CD14-positive monocyte (primary cell): ENCODE measurements at regions not wholly inside any gene's neighbourhood (a gene's known extent, or its start where the extent isn't known, plus 50 kb on each side); places are given as distances from the start of the nearest gene placed in this dataset.

Experiments
- DNase-seq, 3 donors: peaks; one replicate each; pipeline ENCODE4 v3.0.0-alpha.2; 2011 to 2022
- H2AFZ ChIP-seq: 2 replicates; pipeline ENCODE4 v1.6.0; 2012; ENCODE audit warnings: mild to moderate bottlenecking, low read depth, low read length, inconsistent platforms; ENCODE audit not compliant: insufficient read depth, poor library complexity, severe bottlenecking
- H3K27ac ChIP-seq, 2 donors: 1 replicate in 1 of 2; 2 replicates in 1 of 2; pipeline ENCODE4 v1.5.1; 2012 to 2013; ENCODE audit warnings: low read length in 2 of 2, control low read depth in 1 of 2, inconsistent platforms in 1 of 2, low read depth in 1 of 2, mild to moderate bottlenecking in 1 of 2
- H3K27me3 ChIP-seq, 2 donors: one replicate each; pipeline versions ENCODE4 v1.6.0 to v1.6.1; 2011 to 2013; ENCODE audit warnings: low read length in 2 of 2; ENCODE audit not compliant: control insufficient read depth in 2 of 2, insufficient read depth in 2 of 2
- H3K36me3 ChIP-seq, 2 donors: replicated peaks in 1 of 2; 1 replicate in 1 of 2; 2 replicates in 1 of 2; pipeline versions ENCODE4 v1.5.1 to v1.6.1; 2012 to 2013; ENCODE audit warnings: low read length in 2 of 2, control low read depth in 1 of 2, inconsistent platforms in 1 of 2, mild to moderate bottlenecking in 1 of 2; ENCODE audit not compliant: insufficient read depth in 2 of 2, control insufficient read depth in 1 of 2
- H3K4me1 ChIP-seq, 2 donors: 1 replicate in 1 of 2; 2 replicates in 1 of 2; pipeline versions ENCODE4 v1.5.1 to v1.6.1; 2012 to 2013; ENCODE audit warnings: low read length in 2 of 2, control low read depth in 1 of 2, inconsistent platforms in 1 of 2, mild to moderate bottlenecking in 1 of 2, moderate library complexity in 1 of 2; ENCODE audit not compliant: insufficient read depth in 2 of 2, control insufficient read depth in 1 of 2
- H3K4me2 ChIP-seq: replicated peaks from 2 replicates; pipeline ENCODE3; 2012; ENCODE audit warnings: low read length, moderate library complexity, mild to moderate bottlenecking; ENCODE audit not compliant: poor library complexity, severe bottlenecking; ENCODE audit errors: extremely low read depth
- H3K4me3 ChIP-seq, 3 experiments: fragments of 200-600 bp in 1 of 3; sonication (generic) in 1 of 3; replicated peaks in 1 of 3; 1 replicate in 2 of 3; 2 replicates in 1 of 3; pipeline ENCODE4 v1.5.1; 2011 to 2013; ENCODE audit warnings: low read length in 3 of 3, mild to moderate bottlenecking in 3 of 3, control low read depth in 2 of 3, low read depth in 2 of 3, inconsistent platforms in 1 of 3, moderate library complexity in 1 of 3
- H3K79me2 ChIP-seq: 2 replicates; pipeline ENCODE4 v1.6.0; 2012; ENCODE audit warnings: mild to moderate bottlenecking, control low read depth, inconsistent platforms, low read length, moderate library complexity; ENCODE audit not compliant: insufficient read depth
- H3K9ac ChIP-seq: 2 replicates; pipeline ENCODE4 v1.6.0; 2017; ENCODE audit warnings: low read length, mild to moderate bottlenecking; ENCODE audit not compliant: insufficient read depth, poor library complexity, severe bottlenecking
- H3K9me3 ChIP-seq, 2 donors: replicated peaks in 1 of 2; 1 replicate in 1 of 2; 2 replicates in 1 of 2; pipeline versions ENCODE4 v1.5.1 to v1.6.1; 2012 to 2013; ENCODE audit warnings: low read length in 2 of 2, control low read depth in 1 of 2; ENCODE audit not compliant: control insufficient read depth in 1 of 2, insufficient read depth in 1 of 2
- H4K20me1 ChIP-seq: 2 replicates; pipeline ENCODE4 v1.6.0; 2012; ENCODE audit warnings: mild to moderate bottlenecking, low read length, control low read depth, moderate library complexity; ENCODE audit not compliant: insufficient read depth
- H3K27ac Mint-ChIP-seq, 7 donors: one replicate each; pipeline ENCODE4 v1.8.0; 2020; ENCODE audit warnings: mild to moderate bottlenecking in 7 of 7, mixed read lengths in 7 of 7, moderate library complexity in 6 of 7, inconsistent platforms in 2 of 7
- H3K27me3 Mint-ChIP-seq, 3 donors: one replicate each; pipeline ENCODE4 v1.8.0; 2021 to 2022; ENCODE audit warnings: low read depth in 3 of 3, mild to moderate bottlenecking in 3 of 3, mixed read lengths in 3 of 3, moderate library complexity in 3 of 3, inconsistent platforms in 1 of 3
- H3K36me3 Mint-ChIP-seq, 2 donors: one replicate each; pipeline ENCODE4 v1.8.0; 2020; ENCODE audit warnings: mixed read lengths in 2 of 2, inconsistent platforms in 1 of 2, mild to moderate bottlenecking in 1 of 2
- H3K4me1 Mint-ChIP-seq: one replicate; pipeline ENCODE4 v1.8.0; 2020; ENCODE audit warnings: mild to moderate bottlenecking, mixed read lengths
- H3K4me3 Mint-ChIP-seq, 2 donors: one replicate each; pipeline ENCODE4 v1.8.0; 2020; ENCODE audit warnings: mild to moderate bottlenecking in 2 of 2, mixed read lengths in 2 of 2, moderate library complexity in 1 of 2
- H3K9me3 Mint-ChIP-seq, 7 donors: one replicate each; pipeline ENCODE4 v1.8.0; 2020 to 2022; ENCODE audit warnings: mixed read lengths in 7 of 7, mild to moderate bottlenecking in 6 of 7, moderate library complexity in 6 of 7, inconsistent platforms in 2 of 7
- WGBS: methylation state at CpG from one replicate; pipeline ENCODE4 v1.1.5; 2013; ENCODE audit warnings: missing lambda C conversion rate; ENCODE audit not compliant: insufficient coverage; 5-methylcytosine and 5-hydroxymethylcytosine counted together
- intact Hi-C, 2 donors: fragments of 100-400 bp; cut with micrococcal nuclease; formaldehyde crosslinking; loops; one replicate each; pipeline versions ENCODE4 v1.15.0 to v1.15.1; 2023
- TF ChIP-seq, protein P1 (sequence below): fragments of 200-600 bp; IDR thresholded peaks from one replicate; pipeline ENCODE4 v1.8.0; 2022; ENCODE audit warnings: antibody characterized with exemption, mild to moderate bottlenecking

DNA sequence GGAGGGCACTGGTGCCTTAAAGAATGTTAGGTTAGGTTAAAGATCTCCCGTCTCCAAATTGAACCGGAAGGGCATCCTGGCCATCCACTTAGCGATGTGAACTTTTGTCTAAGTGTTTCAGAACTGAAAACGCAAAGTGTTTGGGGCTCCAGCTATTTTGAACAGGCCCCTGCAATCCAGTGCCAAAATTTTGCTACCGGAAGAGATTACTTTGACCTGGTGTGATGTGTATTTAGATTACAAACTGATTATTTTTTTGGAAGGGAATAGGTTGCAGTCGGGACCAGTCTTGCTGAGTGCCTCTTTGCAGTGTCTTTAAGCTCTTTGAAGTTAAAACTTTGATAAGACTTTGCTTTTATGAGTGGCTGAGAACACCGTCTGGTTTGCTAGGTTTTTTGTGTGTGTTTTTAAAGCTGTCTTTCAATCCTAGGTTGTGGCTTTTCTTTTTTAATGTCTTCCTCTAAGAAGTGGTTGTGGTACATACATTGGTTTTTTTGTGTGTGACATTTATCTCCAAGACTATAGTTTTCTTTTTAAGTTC, 179.6 kb downstream of the OR4M2 start:
- 83% methylated on average over 7 of the region's 7 CpGs for WGBS
- Mint-ChIP-seq H3K27me3 (peaks cover 13 to 37% (median 24%) of the 10 kb centered on the region in 3 donors), H3K36me3 (no peaks in the 10 kb centered on the region), H3K4me3 (no peak overlapping the region), H3K27ac (no peak overlapping the region), H3K4me1 (peaks cover 8% of the 10 kb centered on the region), H3K9me3 (peaks cover 15 to 19% (median 19%) of the 10 kb centered on the region in 7 donors)
- TF ChIP-seq, protein P1, sequence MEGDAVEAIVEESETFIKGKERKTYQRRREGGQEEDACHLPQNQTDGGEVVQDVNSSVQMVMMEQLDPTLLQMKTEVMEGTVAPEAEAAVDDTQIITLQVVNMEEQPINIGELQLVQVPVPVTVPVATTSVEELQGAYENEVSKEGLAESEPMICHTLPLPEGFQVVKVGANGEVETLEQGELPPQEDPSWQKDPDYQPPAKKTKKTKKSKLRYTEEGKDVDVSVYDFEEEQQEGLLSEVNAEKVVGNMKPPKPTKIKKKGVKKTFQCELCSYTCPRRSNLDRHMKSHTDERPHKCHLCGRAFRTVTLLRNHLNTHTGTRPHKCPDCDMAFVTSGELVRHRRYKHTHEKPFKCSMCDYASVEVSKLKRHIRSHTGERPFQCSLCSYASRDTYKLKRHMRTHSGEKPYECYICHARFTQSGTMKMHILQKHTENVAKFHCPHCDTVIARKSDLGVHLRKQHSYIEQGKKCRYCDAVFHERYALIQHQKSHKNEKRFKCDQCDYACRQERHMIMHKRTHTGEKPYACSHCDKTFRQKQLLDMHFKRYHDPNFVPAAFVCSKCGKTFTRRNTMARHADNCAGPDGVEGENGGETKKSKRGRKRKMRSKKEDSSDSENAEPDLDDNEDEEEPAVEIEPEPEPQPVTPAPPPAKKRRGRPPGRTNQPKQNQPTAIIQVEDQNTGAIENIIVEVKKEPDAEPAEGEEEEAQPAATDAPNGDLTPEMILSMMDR = no peak
- no peak overlapping the region for H3K9ac ChIP-seq
- no peaks in the 10 kb centered on the region for H4K20me1 ChIP-seq
- H3K27me3 ChIP-seq = peaks cover 0 to 17% of the 10 kb centered on the region in 2 donors
- no peak overlapping the region for H3K4me3 ChIP-seq
- H3K36me3 ChIP-seq = no peaks in the 10 kb centered on the region
- no peak overlapping the region for H3K27ac ChIP-seq
- H3K4me2 ChIP-seq = no peak overlapping the region
- H3K9me3 ChIP-seq = peaks cover 0 to 24% of the 10 kb centered on the region in 2 donors
- intact Hi-C loops = no loop called here
- peaks cover 14 to 15% of the 10 kb centered on the region in 2 donors for H3K4me1 ChIP-seq
- H2AFZ ChIP-seq = no peak overlapping the region
- H3K79me2 ChIP-seq = no peaks in the 10 kb centered on the region
- DNase-seq = no peak

DNA sequence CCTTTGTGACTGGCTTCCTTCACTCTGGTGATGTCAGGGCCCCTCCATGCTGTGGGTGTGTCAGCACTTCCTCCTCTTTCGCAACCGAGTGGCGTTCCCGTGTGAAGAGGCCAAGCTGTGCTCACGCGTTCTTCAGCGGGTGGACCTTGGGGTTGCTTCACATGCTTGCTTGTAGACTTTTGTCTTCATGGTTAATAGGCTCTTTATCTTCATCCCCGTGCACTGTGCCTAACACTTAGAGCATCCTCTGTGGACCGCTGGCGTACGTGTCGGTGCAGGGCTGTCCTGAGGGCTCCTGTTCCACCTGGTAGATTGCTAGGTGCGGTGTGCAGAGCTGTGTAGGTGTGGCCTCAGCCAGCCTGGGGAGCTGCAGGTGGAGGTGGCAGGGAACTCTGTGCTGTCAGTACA, 182.3 kb downstream of the OR4M2 start:
- peaks cover 0 to 13% of the 10 kb centered on the region in 2 donors for H3K9me3 ChIP-seq
- H3K4me1 ChIP-seq = peaks cover 14 to 15% of the 10 kb centered on the region in 2 donors
- TF ChIP-seq, protein P1 = no peak
- H3K27ac Mint-ChIP-seq = no peak overlapping the region
- H3K36me3 ChIP-seq = no peaks in the 10 kb centered on the region
- peaks cover 6 to 9% (median 9%) of the 10 kb centered on the region in 7 donors for H3K9me3 Mint-ChIP-seq
- peak overlapping the region; percentile 41 to 42 for H3K27ac ChIP-seq
- H4K20me1 ChIP-seq = no peaks in the 10 kb centered on the region
- H3K4me3 ChIP-seq = peak overlapping the region in 1 of 3 experiments; percentile 23
- H3K4me1 Mint-ChIP-seq = peaks cover 4% of the 10 kb centered on the region
- intact Hi-C loops = no loop called here
- no peak overlapping the region for H3K4me3 Mint-ChIP-seq
- peak overlapping the region; percentile 17 for H3K4me2 ChIP-seq
- no peaks in the 10 kb centered on the region for H3K79me2 ChIP-seq
- peak; percentile 81 to 98 (median 95) for DNase-seq
- peaks cover 0 to 2% of the 10 kb centered on the region in 2 donors for H3K27me3 ChIP-seq
- H3K9ac ChIP-seq = peak overlapping the region; percentile 23
- peak overlapping the region; percentile 13 for H2AFZ ChIP-seq
- peaks cover 4 to 15% (median 4%) of the 10 kb centered on the region in 3 donors for H3K27me3 Mint-ChIP-seq
- 42% methylated on average over 13 of the region's 13 CpGs for whole genome bisulfite sequencing
- no peaks in the 10 kb centered on the region for H3K36me3 Mint-ChIP-seq
